ENCODE measurements at regions not wholly inside any gene's neighbourhood (a gene's known extent, or its start where the extent isn't known, plus 50 kb on each side); places are given as distances from the start of the nearest gene placed in this dataset.

DNA sequence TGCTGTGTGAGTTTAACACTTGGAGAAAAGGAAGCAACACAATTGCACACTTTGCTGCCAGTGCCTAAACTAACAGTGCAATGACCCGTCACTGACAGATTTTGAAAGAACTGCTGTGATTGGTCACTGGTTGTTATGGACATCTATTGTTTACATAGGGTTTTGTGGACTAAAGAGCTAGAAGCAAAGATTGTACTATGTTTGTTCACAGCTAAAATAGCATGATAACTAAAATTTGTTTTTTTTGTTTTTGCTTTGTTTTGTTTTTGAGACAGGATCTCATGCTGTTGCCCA is 112.4 kb upstream of the GOLGA8J start:
- ChIA-PET POLR2A (no interaction called here), CTCF (interaction anchor here (0.5 to 1.3 kb wide), 2 partner anchors 105 to 304 kb away, joined by 3 read pairs; no protein-coding TSS in a partner anchor)
- Histone ChIP-seq H3K27ac (ENCODE audit: low read depth, low read length) (no peak overlapping the region), H3K27me3 (ENCODE audit: control insufficient read depth, insufficient read depth, low read length) (peaks cover 52% of the 10 kb centered on the region), H3K4me3 (ENCODE audit: low read depth, low read length) (no peak overlapping the region), H3K9me3 (ENCODE audit: control insufficient read depth, insufficient read depth, low read length) (no peaks in the 10 kb centered on the region)
- TF ChIP-seq, protein P1, sequence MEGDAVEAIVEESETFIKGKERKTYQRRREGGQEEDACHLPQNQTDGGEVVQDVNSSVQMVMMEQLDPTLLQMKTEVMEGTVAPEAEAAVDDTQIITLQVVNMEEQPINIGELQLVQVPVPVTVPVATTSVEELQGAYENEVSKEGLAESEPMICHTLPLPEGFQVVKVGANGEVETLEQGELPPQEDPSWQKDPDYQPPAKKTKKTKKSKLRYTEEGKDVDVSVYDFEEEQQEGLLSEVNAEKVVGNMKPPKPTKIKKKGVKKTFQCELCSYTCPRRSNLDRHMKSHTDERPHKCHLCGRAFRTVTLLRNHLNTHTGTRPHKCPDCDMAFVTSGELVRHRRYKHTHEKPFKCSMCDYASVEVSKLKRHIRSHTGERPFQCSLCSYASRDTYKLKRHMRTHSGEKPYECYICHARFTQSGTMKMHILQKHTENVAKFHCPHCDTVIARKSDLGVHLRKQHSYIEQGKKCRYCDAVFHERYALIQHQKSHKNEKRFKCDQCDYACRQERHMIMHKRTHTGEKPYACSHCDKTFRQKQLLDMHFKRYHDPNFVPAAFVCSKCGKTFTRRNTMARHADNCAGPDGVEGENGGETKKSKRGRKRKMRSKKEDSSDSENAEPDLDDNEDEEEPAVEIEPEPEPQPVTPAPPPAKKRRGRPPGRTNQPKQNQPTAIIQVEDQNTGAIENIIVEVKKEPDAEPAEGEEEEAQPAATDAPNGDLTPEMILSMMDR (IDR thresholded peaks at IDR 0.05; ENCODE audit: low read depth, low read length): no peak
- no peak for DNase-seq (ENCODE audit: low read depth, low spot score)

DNA sequence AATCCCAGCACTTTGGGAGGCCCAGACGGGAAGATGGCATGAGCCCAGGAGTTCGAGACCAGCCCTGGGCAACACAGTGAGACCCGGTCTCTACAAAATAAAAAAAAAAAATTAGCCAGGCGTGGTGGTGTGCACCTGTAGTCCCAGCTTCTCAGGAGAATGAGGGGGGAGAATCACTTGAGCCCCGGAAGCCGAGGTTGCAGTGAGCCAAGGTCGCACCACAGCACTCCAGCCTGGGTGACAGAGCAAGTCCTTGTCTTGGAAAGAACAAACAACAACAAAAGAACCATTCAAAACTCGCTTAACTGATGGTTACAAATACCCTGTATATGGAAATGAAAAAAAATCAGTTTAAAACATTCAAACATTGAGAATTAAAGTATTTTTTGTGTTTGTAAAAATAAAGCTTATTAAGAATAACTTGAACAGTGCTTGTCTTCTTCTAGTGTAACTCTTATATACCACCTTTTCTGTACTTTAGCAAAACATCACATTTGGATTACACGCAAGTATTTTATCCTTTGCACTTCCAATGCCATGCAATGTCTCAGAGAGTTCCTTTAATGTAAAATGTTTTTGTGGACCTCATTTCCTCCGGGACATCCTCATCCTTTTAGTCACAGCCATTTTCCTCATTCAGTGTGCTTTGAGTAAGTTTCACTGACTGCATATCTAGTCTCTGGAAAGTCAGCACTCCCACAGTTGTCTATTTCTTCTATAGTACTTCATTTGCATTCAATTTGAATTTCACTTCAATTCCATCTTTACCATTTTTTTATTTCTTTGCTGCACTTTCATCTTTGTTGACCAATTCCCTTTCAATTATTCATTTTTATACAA is 113.0 kb upstream of the GOLGA8J start:
- H3K4me3 ChIP-seq (ENCODE audit: low read depth, low read length): no peak overlapping the region
- H3K27me3 ChIP-seq (ENCODE audit: control insufficient read depth, insufficient read depth, low read length): peaks cover 52% of the 10 kb centered on the region
- no peak overlapping the region for H3K27ac ChIP-seq (ENCODE audit: low read depth, low read length)
- ChIA-PET CTCF (interaction anchor here (1.3 kb wide), 1 partner anchor 106 kb away, joined by 3 read pairs; no protein-coding TSS in a partner anchor), POLR2A (no interaction called here)
- H3K9me3 ChIP-seq (ENCODE audit: control insufficient read depth, insufficient read depth, low read length): no peaks in the 10 kb centered on the region
- TF ChIP-seq, protein P1 (IDR thresholded peaks at IDR 0.05; ENCODE audit: low read depth, low read length): no peak
- DNase-seq (ENCODE audit: low read depth, low spot score): no peak

DNA sequence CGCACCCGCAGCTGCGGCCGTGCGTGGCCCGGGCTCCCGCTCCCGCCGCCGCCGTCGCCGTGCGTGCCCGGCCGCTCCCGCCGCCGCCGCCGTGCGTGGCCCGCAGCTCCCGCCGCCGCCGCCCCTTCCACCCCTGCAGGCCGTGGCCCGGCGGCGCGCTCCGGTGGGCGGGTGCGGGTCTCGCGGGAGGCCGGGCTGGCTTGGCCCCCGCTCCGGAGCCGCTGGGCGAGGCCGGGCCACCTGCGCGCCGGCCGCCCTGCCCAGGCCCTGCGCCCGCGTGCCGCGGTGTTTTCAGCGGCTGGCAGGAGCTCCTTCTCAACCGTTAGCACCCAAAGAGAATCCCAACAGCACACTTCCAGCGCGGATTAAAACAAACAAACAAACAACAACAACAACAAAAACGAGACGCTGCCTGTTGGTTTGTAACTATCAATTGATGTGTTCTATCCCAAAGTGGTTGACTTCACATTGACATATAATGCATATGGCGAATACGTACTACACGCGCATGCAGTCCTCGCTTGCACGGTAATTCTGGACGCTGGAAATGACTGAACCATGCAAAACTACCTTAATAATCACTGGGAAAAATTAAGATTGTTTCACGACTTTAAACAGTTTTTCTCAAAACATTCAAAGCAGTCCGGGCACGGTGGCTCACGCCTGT is 113.7 kb upstream of the GOLGA8J start:
- H3K4me3 ChIP-seq (ENCODE audit: low read depth, low read length): peak overlapping the region; percentile 36; the same call in 1 of the 2 replicates

DNA sequence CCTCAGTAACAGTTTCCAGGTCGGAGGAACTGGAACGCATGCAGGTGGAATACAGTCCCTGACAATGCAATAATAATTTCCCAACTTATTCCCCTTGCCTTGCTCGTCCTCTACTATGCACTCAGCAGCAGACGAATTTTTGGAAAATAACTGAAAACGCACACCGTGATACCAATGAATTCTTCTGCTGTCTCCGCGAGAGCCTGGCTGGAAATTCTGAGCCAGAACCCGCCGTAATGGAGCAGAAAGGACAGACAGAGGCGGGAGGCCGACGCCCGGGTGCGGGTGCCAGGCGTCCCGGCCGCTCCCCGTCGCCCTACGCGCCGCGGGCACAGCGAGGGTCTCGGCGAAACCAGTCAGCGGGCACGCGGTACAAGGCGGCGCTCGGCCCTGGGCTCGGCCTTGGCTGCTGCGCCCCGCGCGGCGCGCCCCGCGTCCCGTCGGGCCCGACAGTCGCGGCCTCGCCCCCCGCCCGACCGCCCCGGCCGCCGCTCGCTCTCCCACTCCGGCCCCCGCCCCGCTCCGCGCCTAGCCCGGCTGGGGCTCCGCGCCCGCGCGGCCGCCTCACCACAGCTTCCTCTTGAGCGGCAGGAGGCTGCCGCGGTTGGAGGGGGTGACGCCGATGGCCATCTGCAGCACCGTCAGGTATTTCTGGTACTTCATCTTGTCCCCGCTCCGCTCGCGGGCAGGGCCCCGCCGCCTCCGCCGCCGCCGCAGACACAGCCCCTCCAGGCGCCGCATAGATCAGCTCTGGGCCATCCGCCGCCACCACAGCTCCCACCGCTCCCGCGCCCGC is 114.5 kb upstream of the GOLGA8J start:
- CTCF ChIA-PET: no interaction called here
- H3K27ac ChIP-seq (ENCODE audit: low read depth, low read length): no peak overlapping the region
- no peaks in the 10 kb centered on the region for H3K9me3 ChIP-seq (ENCODE audit: control insufficient read depth, insufficient read depth, low read length)
- peak overlapping the region; percentile 37 for H3K4me3 ChIP-seq (ENCODE audit: low read depth, low read length)
- POLR2A ChIA-PET: no interaction called here
- TF ChIP-seq, protein P1 (IDR thresholded peaks at IDR 0.05; ENCODE audit: low read depth, low read length): no peak
- H3K27me3 ChIP-seq (ENCODE audit: control insufficient read depth, insufficient read depth, low read length): peaks cover 50% of the 10 kb centered on the region
- DNase-seq (ENCODE audit: low read depth, low spot score): no peak

More for the DNA sequence above, 113.7 kb upstream of the GOLGA8J start:
- POLR2A ChIA-PET: no interaction called here
- no peak for DNase-seq (ENCODE audit: low read depth, low spot score)
- no peak overlapping the region for H3K27ac ChIP-seq (ENCODE audit: low read depth, low read length)
- H3K27me3 ChIP-seq (ENCODE audit: control insufficient read depth, insufficient read depth, low read length): peaks cover 50% of the 10 kb centered on the region
- H3K9me3 ChIP-seq (ENCODE audit: control insufficient read depth, insufficient read depth, low read length): no peaks in the 10 kb centered on the region
- CTCF ChIA-PET: no interaction called here
- TF ChIP-seq, protein P1 (IDR thresholded peaks at IDR 0.05; ENCODE audit: low read depth, low read length): no peak

Measured in AG04450 (cell line).